OCI-LY7 (cell line): ENCODE measurements at regions not wholly inside any gene's neighbourhood (a gene's known extent, or its start where the extent isn't known, plus 50 kb on each side); places are given as distances from the start of the nearest gene placed in this dataset.

Source experiments
- BruUV-seq: library from RNA; stranded (reverse); fragments of 400-500 nt; replicated peaks from 2 replicates; lab custom pipeline; 2021; lab: Mats Ljungman, UMichigan
- CTCF ChIA-PET: fragments of 300-600 bp; sonication (Branson Sonifier 250); formaldehyde crosslinking; loops from one replicate; lab custom pipeline; 2022; ENCODE audit warnings: antibody characterized with exemption; ENCODE audit not compliant: unreplicated experiment; lab: Charles Lee
- POLR2A ChIA-PET: fragments of 300-600 bp; sonication (Branson Sonifier 250); formaldehyde crosslinking; loops from one replicate; lab custom pipeline; 2022; ENCODE audit warnings: antibody characterized with exemption; lab: Charles Lee
- DNase-seq: peaks from one replicate; pipeline ENCODE4 v3.0.0-alpha.2; 2015; ENCODE audit warnings: low spot score
- H2AFZ ChIP-seq: fragments of 200-600 bp; sonication (generic), shearing (Covaris generic); 2 replicates; pipeline ENCODE4 v1.6.1; 2014; ENCODE audit warnings: mild to moderate bottlenecking, antibody characterized with exemption, low read length, moderate library complexity
- H3K27ac ChIP-seq: fragments of 200-600 bp; sonication (generic); 2 replicates; pipeline ENCODE4 v1.5.1; 2014; ENCODE audit warnings: mixed run types, low read depth, mild to moderate bottlenecking, moderate library complexity, low read length, inconsistent platforms; ENCODE audit not compliant: poor library complexity, severe bottlenecking
- H3K36me3 ChIP-seq: fragments of 200-600 bp; sonication (generic); 2 replicates; pipeline ENCODE4 v1.6.1; 2014; ENCODE audit warnings: mild to moderate bottlenecking, antibody characterized with exemption, low read length, moderate library complexity, mixed read lengths; ENCODE audit not compliant: insufficient read depth
- H3K4me1 ChIP-seq: fragments of 200-600 bp; sonication (generic); 2 replicates; pipeline ENCODE4 v1.5.1; 2014; ENCODE audit warnings: mild to moderate bottlenecking, low read length; ENCODE audit not compliant: insufficient read depth, poor library complexity, severe bottlenecking
- H3K4me2 ChIP-seq: fragments of 200-600 bp; sonication (generic); 2 replicates; pipeline ENCODE4 v1.6.1; 2014; ENCODE audit warnings: mild to moderate bottlenecking, low read length
- H3K4me3 ChIP-seq: fragments of 200-600 bp; sonication (generic); 2 replicates; pipeline ENCODE4 v1.5.1; 2014; ENCODE audit warnings: mild to moderate bottlenecking, low read depth, low read length; ENCODE audit not compliant: poor library complexity, severe bottlenecking
- H3K79me2 ChIP-seq: fragments of 200-600 bp; sonication (generic); 2 replicates; pipeline ENCODE4 v1.6.1; 2016; ENCODE audit warnings: low read depth, mild to moderate bottlenecking, low read length, moderate library complexity, mixed read lengths; ENCODE audit not compliant: insufficient read depth
- H3K9me2 ChIP-seq: fragments of 200-600 bp; sonication (generic); 2 replicates; pipeline ENCODE4 v1.6.1; 2016; ENCODE audit warnings: mild to moderate bottlenecking, low read length, mixed read lengths; ENCODE audit not compliant: insufficient read depth
- H3K9me3 ChIP-seq: fragments of 200-600 bp; sonication (generic); 2 replicates; pipeline ENCODE4 v1.6.1; 2014; ENCODE audit warnings: mild to moderate bottlenecking, mixed run types, low read length, mixed read lengths
- H4K20me1 ChIP-seq: fragments of 200-600 bp; sonication (generic); 2 replicates; pipeline ENCODE4 v1.6.1; 2014; ENCODE audit warnings: mild to moderate bottlenecking, antibody characterized with exemption, low read length, moderate library complexity, mixed read lengths; ENCODE audit not compliant: insufficient read depth
- EZH2phosphoT487 ChIP-seq: fragments of 200-600 bp; sonication (generic); IDR thresholded peaks from 2 replicates; pipeline ENCODE4 v1.6.1; 2018; ENCODE audit warnings: low read depth, borderline replicate concordance, mild to moderate bottlenecking, mixed run types, antibody characterized with exemption, low read length, moderate library complexity, mixed read lengths
- intact Hi-C: fragments of 100-400 bp; cut with micrococcal nuclease; formaldehyde crosslinking; loops from one replicate; pipeline ENCODE4 v1.10.0; 2022; ENCODE audit not compliant: unreplicated experiment
- TF ChIP-seq, protein P1 (sequence below): fragments of 200-600 bp; sonication (generic); conservative IDR thresholded peaks from 2 replicates; pipeline ENCODE4 v1.5.1; 2014; ENCODE audit warnings: mild to moderate bottlenecking, antibody characterized with exemption, low read length, moderate library complexity, mixed read lengths

DNA sequence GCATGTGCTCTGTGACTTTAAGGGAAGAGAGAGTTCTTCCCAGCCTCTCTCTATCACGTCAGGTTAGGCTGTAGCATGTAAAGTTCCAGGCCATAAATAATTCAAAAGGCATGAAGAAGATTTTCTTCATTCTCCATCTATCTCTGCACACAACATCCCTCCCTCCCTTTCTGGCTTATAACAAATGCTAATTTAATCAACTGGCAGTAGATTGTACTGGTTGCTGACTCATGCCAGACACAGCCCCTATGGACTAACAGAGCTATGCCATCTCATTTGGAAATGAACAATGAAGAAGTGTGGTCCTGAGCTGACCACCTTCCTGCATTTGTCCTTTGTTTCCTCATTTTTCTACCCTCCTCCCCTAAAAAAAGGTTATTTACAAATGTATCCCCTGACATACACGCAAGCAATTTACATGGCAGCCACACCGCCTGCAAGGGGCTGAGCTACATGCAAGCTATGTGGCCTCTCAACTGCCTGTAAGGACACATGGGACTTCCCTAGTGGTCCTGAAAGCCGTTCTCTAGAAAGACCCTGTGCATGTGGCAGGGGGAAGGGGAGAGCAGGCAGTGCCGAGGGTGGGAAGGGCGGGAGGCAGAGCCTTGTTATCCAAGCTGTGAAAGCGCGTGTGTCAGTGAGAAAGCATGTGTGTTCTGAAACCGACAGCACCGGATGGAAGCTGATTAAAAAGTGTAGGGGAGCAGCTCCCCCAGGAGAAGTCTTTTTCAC lies 90.9 kb upstream of the KLF7 start:
- intact Hi-C loops = no loop called here
- Histone ChIP-seq H3K36me3 (no peaks in the 10 kb centered on the region), H3K27ac (no peak overlapping the region), H3K4me2 (no peak overlapping the region), H3K79me2 (no peaks in the 10 kb centered on the region), H3K4me3 (no peak overlapping the region), H2AFZ (no peak overlapping the region), H3K9me2 (no peaks in the 10 kb centered on the region), H3K4me1 (no peaks in the 10 kb centered on the region), H4K20me1 (no peaks in the 10 kb centered on the region), H3K9me3 (no peaks in the 10 kb centered on the region)
- no TSS peak for BruUV-seq
- no peak for DNase-seq
- POLR2A ChIA-PET = interaction anchor here (0.6 to 0.7 kb wide), 2 partner anchors 26 to 33 kb away, joined by 5 to 6 read pairs; no protein-coding TSS in a partner anchor
- no peak for TF ChIP-seq EZH2phosphoT487
- TF ChIP-seq, protein P1, sequence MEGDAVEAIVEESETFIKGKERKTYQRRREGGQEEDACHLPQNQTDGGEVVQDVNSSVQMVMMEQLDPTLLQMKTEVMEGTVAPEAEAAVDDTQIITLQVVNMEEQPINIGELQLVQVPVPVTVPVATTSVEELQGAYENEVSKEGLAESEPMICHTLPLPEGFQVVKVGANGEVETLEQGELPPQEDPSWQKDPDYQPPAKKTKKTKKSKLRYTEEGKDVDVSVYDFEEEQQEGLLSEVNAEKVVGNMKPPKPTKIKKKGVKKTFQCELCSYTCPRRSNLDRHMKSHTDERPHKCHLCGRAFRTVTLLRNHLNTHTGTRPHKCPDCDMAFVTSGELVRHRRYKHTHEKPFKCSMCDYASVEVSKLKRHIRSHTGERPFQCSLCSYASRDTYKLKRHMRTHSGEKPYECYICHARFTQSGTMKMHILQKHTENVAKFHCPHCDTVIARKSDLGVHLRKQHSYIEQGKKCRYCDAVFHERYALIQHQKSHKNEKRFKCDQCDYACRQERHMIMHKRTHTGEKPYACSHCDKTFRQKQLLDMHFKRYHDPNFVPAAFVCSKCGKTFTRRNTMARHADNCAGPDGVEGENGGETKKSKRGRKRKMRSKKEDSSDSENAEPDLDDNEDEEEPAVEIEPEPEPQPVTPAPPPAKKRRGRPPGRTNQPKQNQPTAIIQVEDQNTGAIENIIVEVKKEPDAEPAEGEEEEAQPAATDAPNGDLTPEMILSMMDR = no peak
- CTCF ChIA-PET = no interaction called here

DNA sequence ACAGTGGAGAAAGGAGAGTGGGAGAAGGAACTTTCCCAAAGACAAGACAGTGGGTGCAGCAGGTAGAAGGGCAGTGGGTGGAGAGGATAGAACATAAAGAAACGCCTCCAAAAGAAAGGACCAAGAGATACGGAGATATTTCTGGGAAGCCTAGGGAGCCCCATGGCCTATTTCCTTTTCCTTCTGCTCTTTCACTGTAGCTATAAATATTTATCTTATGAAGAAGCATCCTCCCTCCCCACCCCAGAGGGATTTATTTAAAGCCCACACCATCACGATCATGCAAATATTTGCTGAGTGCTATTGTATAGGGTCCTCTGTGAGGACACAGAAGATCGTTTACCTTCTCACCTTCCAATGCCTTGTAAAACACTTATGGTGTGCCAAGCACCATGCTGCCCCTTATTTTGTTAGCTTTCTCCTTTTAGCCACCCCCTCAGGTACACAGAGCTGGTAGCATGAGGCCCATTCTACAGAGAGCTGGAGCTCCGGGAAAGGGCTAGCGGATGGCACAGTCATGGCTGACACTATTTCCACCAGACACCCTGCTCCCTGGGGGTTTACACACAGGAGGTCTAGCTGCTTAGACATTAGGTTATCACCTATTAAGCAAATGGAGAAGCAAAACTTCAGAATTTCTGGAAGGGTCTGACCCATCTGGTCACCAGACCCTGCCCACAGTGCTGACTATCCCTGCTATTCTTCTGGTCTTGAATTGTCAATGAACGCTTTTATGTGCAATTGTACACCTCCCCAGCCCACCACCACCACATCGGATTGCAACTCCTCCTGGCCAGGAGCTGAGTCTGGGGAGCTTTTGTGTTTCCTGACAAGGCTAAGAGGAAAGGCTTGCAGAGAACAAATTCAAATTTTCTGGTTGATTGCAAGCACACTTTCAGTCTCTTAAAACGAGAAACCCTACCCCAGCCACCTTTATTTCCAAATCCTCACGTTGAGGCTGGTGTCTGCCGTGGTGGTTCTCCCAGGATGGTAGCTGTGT lies 91.8 kb upstream of the KLF7 start:
- CTCF ChIA-PET = no interaction called here
- no peak overlapping the region for H3K27ac ChIP-seq
- DNase-seq = no peak
- no peaks in the 10 kb centered on the region for H4K20me1 ChIP-seq
- TF ChIP-seq, protein P1 = no peak
- TF ChIP-seq EZH2phosphoT487 = no peak
- no peaks in the 10 kb centered on the region for H3K4me1 ChIP-seq
- no peaks in the 10 kb centered on the region for H3K9me2 ChIP-seq
- no TSS peak for BruUV-seq
- POLR2A ChIA-PET = interaction anchor here (0.7 kb wide), 1 partner anchor 32 kb away, joined by 5 read pairs; no protein-coding TSS in a partner anchor
- no peak overlapping the region for H2AFZ ChIP-seq
- intact Hi-C loops = no loop called here
- no peak overlapping the region for H3K4me2 ChIP-seq
- H3K36me3 ChIP-seq = no peaks in the 10 kb centered on the region
- H3K4me3 ChIP-seq = no peak overlapping the region
- H3K79me2 ChIP-seq = no peaks in the 10 kb centered on the region
- H3K9me3 ChIP-seq = no peaks in the 10 kb centered on the region
